Keratinocyte (primary cell): ENCODE measurements at regions not wholly inside any gene's neighbourhood (a gene's known extent, or its start where the extent isn't known, plus 50 kb on each side); places are given as distances from the start of the nearest gene placed in this dataset.

Experiments
- DNase-seq: peaks from one replicate; pipeline ENCODE4 v3.0.0-alpha.2; 2011; ENCODE audit warnings: low read depth, missing footprints, low spot score
- FAIRE-seq: peaks from 2 replicates; lab custom pipeline; 2011; peaks lifted over from hg19 to GRCh38; lab: Jason Lieb, UNC
- H2AFZ ChIP-seq: 2 replicates; pipeline ENCODE4 v1.6.0; 2012; ENCODE audit warnings: low read length, control low read depth, inconsistent platforms; ENCODE audit not compliant: control insufficient read depth
- H3K27ac ChIP-seq: 2 replicates; pipeline ENCODE4 v1.5.1; 2011; ENCODE audit warnings: low read length; ENCODE audit not compliant: control insufficient read depth, insufficient read depth
- H3K27me3 ChIP-seq: 3 replicates; pipeline ENCODE4 v1.6.0; 2011; ENCODE audit warnings: low read length; ENCODE audit not compliant: control insufficient read depth, insufficient read depth; ENCODE audit errors: extremely low read depth
- H3K36me3 ChIP-seq, 2 experiments: 2 replicates in 1 of 2; 3 replicates in 1 of 2; pipeline ENCODE4 v1.5.1; 2011; ENCODE audit warnings: low read length in 2 of 2, mild to moderate bottlenecking in 1 of 2; ENCODE audit not compliant: control insufficient read depth in 2 of 2, insufficient read depth in 2 of 2; ENCODE audit errors: extremely low read depth in 1 of 2
- H3K4me1 ChIP-seq: 3 replicates; pipeline ENCODE4 v1.5.1; 2011; ENCODE audit warnings: low read length; ENCODE audit not compliant: control insufficient read depth, insufficient read depth; ENCODE audit errors: extremely low read depth
- H3K4me2 ChIP-seq: 3 replicates; pipeline ENCODE4 v1.6.0; 2011; ENCODE audit warnings: low read depth, low read length; ENCODE audit not compliant: control insufficient read depth, insufficient read depth; ENCODE audit errors: extremely low read depth
- H3K4me3 ChIP-seq, 3 experiments: fragments of 200-600 bp in 1 of 3; sonication (generic) in 1 of 3; 2 replicates in 2 of 3; 3 replicates in 1 of 3; pipeline ENCODE4 v1.5.1; 2011 to 2016; ENCODE audit warnings: low read length in 3 of 3, mild to moderate bottlenecking in 3 of 3, control low read depth in 2 of 3, inconsistent platforms in 1 of 3, low read depth in 1 of 3, mixed read lengths in 1 of 3, mixed run types in 1 of 3, moderate library complexity in 1 of 3; ENCODE audit not compliant: control insufficient read depth in 2 of 3, insufficient read depth in 2 of 3; ENCODE audit errors: extremely low read depth in 1 of 3
- H3K79me2 ChIP-seq: 2 replicates; pipeline ENCODE4 v1.6.0; 2012; ENCODE audit warnings: low read length; ENCODE audit not compliant: control insufficient read depth, insufficient read depth
- H3K9ac ChIP-seq: 3 replicates; pipeline ENCODE4 v1.6.0; 2011; ENCODE audit warnings: low read length; ENCODE audit not compliant: control insufficient read depth, insufficient read depth; ENCODE audit errors: extremely low read depth
- H3K9me1 ChIP-seq: 3 replicates; pipeline ENCODE4 v1.6.0; 2011; ENCODE audit warnings: low read length; ENCODE audit not compliant: control insufficient read depth, insufficient read depth; ENCODE audit errors: extremely low read depth
- H3K9me3 ChIP-seq: 2 replicates; pipeline ENCODE4 v1.5.1; 2012; ENCODE audit warnings: low read depth, low read length; ENCODE audit not compliant: control insufficient read depth
- H4K20me1 ChIP-seq: 3 replicates; pipeline ENCODE4 v1.6.0; 2011; ENCODE audit warnings: low read length; ENCODE audit not compliant: control insufficient read depth, insufficient read depth; ENCODE audit errors: extremely low read depth
- CTCF ChIP-seq, 3 experiments: IDR thresholded peaks in 1 of 3; conservative IDR thresholded peaks in 1 of 3; optimal IDR thresholded peaks in 1 of 3; 2 replicates in 2 of 3; 3 replicates in 1 of 3; pipeline versions ENCODE3 to v1.5.1; 2011; ENCODE audit warnings: low read length in 3 of 3, mild to moderate bottlenecking in 3 of 3, moderate library complexity in 2 of 3, control low read depth in 1 of 3, inconsistent platforms in 1 of 3; ENCODE audit not compliant: insufficient read depth in 2 of 3; ENCODE audit errors: extremely low read depth in 1 of 3
- EZH2 ChIP-seq: IDR thresholded peaks from one replicate; pipeline ENCODE4 v1.6.1; 2012; ENCODE audit warnings: inconsistent platforms, mild to moderate bottlenecking, low read length, moderate library complexity
- dilution Hi-C: fragments of 300-500 bp; cut with MboI; formaldehyde crosslinking; loops from one replicate; pipeline ENCODE4 v1.7.0; 2020; ENCODE audit warnings: low sequenced_read_pairs; ENCODE audit not compliant: extremely low pct_ligation_motif_present

GRCh38 chr19:28640506-28640905 lies 572.4 kb downstream of the UQCRFS1 start:
- dilution Hi-C loops = no loop called here
- no peak overlapping the region for H3K4me2 ChIP-seq
- H3K4me1 ChIP-seq = no peaks in the 10 kb centered on the region
- no peaks in the 10 kb centered on the region for H4K20me1 ChIP-seq
- no peaks in the 10 kb centered on the region for H3K9me1 ChIP-seq
- no peak overlapping the region for H3K27ac ChIP-seq
- no peak overlapping the region for H3K4me3 ChIP-seq
- no peak for TF ChIP-seq CTCF (optimal IDR thresholded peaks at IDR 0.05 in 1 of 3, IDR thresholded peaks at IDR 0.05 in 1 of 3, conservative IDR thresholded peaks at IDR 0.05 in 1 of 3; ENCODE audit: extremely low read depth in 1 of 3, insufficient read depth in 2 of 3, low read length in 3 of 3)
- H3K9me3 ChIP-seq = peaks cover 5% of the 10 kb centered on the region
- no peak overlapping the region for H2AFZ ChIP-seq
- FAIRE-seq = no peak
- H3K27me3 ChIP-seq = no peaks in the 10 kb centered on the region
- DNase-seq = no peak
- no peak overlapping the region for H3K9ac ChIP-seq
- H3K36me3 ChIP-seq = no peaks in the 10 kb centered on the region
- no peaks in the 10 kb centered on the region for H3K79me2 ChIP-seq

GRCh38 chr19:28638445-28638844 lies 574.5 kb downstream of the UQCRFS1 start:
- no peak for DNase-seq
- FAIRE-seq = no peak
- Histone ChIP-seq H3K27me3 (no peaks in the 10 kb centered on the region), H2AFZ (no peak overlapping the region), H3K9ac (no peak overlapping the region), H4K20me1 (no peaks in the 10 kb centered on the region), H3K4me1 (no peaks in the 10 kb centered on the region), H3K79me2 (no peaks in the 10 kb centered on the region), H3K9me1 (no peaks in the 10 kb centered on the region), H3K36me3 (no peaks in the 10 kb centered on the region), H3K4me3 (no peak overlapping the region), H3K4me2 (no peak overlapping the region), H3K27ac (no peak overlapping the region), H3K9me3 (peaks cover 5% of the 10 kb centered on the region)
- TF ChIP-seq CTCF (optimal IDR thresholded peaks at IDR 0.05 in 1 of 3, IDR thresholded peaks at IDR 0.05 in 1 of 3, conservative IDR thresholded peaks at IDR 0.05 in 1 of 3; ENCODE audit: extremely low read depth in 1 of 3, insufficient read depth in 2 of 3, low read length in 3 of 3) (no peak), EZH2 (no peak)
- dilution Hi-C loops = no loop called here
